ENCODE measurements at regions not wholly inside any gene's neighbourhood (a gene's known extent, or its start where the extent isn't known, plus 50 kb on each side); places are given as distances from the start of the nearest gene placed in this dataset.

GRCh38 chr22:22357024-22357883 is 112.7 kb downstream of the VPREB1 start:
- H3K27ac ChIP-seq (ENCODE audit: low read depth, low read length, poor library complexity, severe bottlenecking) = peak overlapping the region; percentile 55
- intact Hi-C loops (cut with micrococcal nuclease; ENCODE audit: unreplicated experiment) = loop anchor here (1.0 to 2.0 kb wide), 8 partner anchors 14 to 149 kb away; no protein-coding TSS in a partner anchor
- POLR2A ChIA-PET = interaction anchor here (0.7 to 1.3 kb wide), 4 partner anchors 10 to 107 kb away, joined by 3 read pairs; no protein-coding TSS in a partner anchor

DNA sequence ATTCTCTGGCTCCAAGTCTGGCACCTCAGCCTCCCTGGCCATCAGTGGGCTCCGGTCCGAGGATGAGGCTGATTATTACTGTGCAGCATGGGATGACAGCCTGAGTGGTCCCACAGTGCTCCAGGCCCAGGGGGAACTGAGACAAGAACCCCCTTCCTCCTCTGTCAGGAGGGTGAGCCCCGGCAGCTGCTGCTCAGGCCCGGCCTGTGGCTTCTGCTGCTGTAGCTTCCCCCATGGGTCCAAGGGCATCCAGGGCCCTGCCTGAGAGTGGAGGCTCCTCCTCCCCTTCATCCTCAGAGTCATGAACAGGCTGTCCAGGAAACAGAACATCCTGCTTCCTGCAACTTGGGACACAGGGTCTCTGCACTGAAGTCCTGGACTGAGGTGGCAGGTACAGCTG is 113.6 kb downstream of the VPREB1 start:
- no peaks in the 10 kb centered on the region for H4K20me1 ChIP-seq (ENCODE audit: insufficient read depth, low read length)
- H3K4me2 ChIP-seq (ENCODE audit: low read length) = peak overlapping the region; percentile 79
- no peaks in the 10 kb centered on the region for H3K9me2 ChIP-seq (ENCODE audit: insufficient read depth, low read length)
- no TSS peak for BruUV-seq (replicated peaks)
- CTCF ChIA-PET (ENCODE audit: unreplicated experiment) = interaction anchor here (0.9 to 1.7 kb wide), 3 partner anchors 12 to 22 kb away, joined by 3 to 5 read pairs (median 4); no protein-coding TSS in a partner anchor
- intact Hi-C loops (cut with micrococcal nuclease; ENCODE audit: unreplicated experiment) = no loop called here
- H3K9me3 ChIP-seq (ENCODE audit: low read length) = 0 out of 2 replicates have a peak, but pooled peaks cover 5% of the 10 kb centered on the region
- no peaks in the 10 kb centered on the region for H3K36me3 ChIP-seq (ENCODE audit: insufficient read depth, low read length)
- H2AFZ ChIP-seq (ENCODE audit: low read length) = peak overlapping the region; percentile 81; the same call in 1 of the 2 replicates
- peak overlapping the region; percentile 55 for H3K27ac ChIP-seq (ENCODE audit: low read depth, low read length, poor library complexity, severe bottlenecking)
- no peaks in the 10 kb centered on the region for H3K79me2 ChIP-seq (ENCODE audit: insufficient read depth, low read depth, low read length)
- peak; percentile 61 for DNase-seq (ENCODE audit: low spot score)
- H3K4me1 ChIP-seq (ENCODE audit: insufficient read depth, low read length, poor library complexity, severe bottlenecking) = peaks cover 53% of the 10 kb centered on the region
- no peak for TF ChIP-seq EZH2phosphoT487 (IDR thresholded peaks at IDR 0.05; ENCODE audit: borderline replicate concordance, low read depth, low read length)
- no peak overlapping the region for H3K4me3 ChIP-seq (ENCODE audit: low read depth, low read length, poor library complexity, severe bottlenecking)
- POLR2A ChIA-PET = interaction anchor here (1.1 kb wide), 1 partner anchor 20 kb away, joined by 3 read pairs; no protein-coding TSS in a partner anchor

More at GRCh38 chr22:22357024-22357883, 112.7 kb downstream of the VPREB1 start:
- Histone ChIP-seq H3K79me2 (ENCODE audit: insufficient read depth, low read depth, low read length) (no peaks in the 10 kb centered on the region), H3K36me3 (ENCODE audit: insufficient read depth, low read length) (no peaks in the 10 kb centered on the region), H2AFZ (ENCODE audit: low read length) (peak overlapping the region; percentile 81; the same call in 1 of the 2 replicates), H3K4me1 (ENCODE audit: insufficient read depth, low read length, poor library complexity, severe bottlenecking) (peaks cover 54% of the 10 kb centered on the region), H3K9me3 (ENCODE audit: low read length) (0 out of 2 replicates have a peak, but pooled peaks cover 5% of the 10 kb centered on the region), H4K20me1 (ENCODE audit: insufficient read depth, low read length) (no peaks in the 10 kb centered on the region), H3K9me2 (ENCODE audit: insufficient read depth, low read length) (no peaks in the 10 kb centered on the region), H3K4me3 (ENCODE audit: low read depth, low read length, poor library complexity, severe bottlenecking) (peak overlapping the region; percentile 53), H3K4me2 (ENCODE audit: low read length) (peak overlapping the region; percentile 79)
- no TSS peak for BruUV-seq (replicated peaks)
- CTCF ChIA-PET (ENCODE audit: unreplicated experiment) = interaction anchor here (0.5 to 1.7 kb wide), 7 partner anchors 13 to 259 kb away, joined by 3 to 5 read pairs (median 4); no protein-coding TSS in a partner anchor
- peak; percentile 85 for TF ChIP-seq CTCF (conservative IDR thresholded peaks at IDR 0.05; ENCODE audit: low read length)
- no peak for TF ChIP-seq EZH2phosphoT487 (IDR thresholded peaks at IDR 0.05; ENCODE audit: borderline replicate concordance, low read depth, low read length)
- DNase-seq (ENCODE audit: low spot score) = peak; percentile 97

- no TSS peak for BruUV-seq (replicated peaks)
- Histone ChIP-seq H3K79me2 (ENCODE audit: insufficient read depth, low read depth, low read length) (no peaks in the 10 kb centered on the region), H3K4me1 (ENCODE audit: insufficient read depth, low read length, poor library complexity, severe bottlenecking) (peaks cover 53% of the 10 kb centered on the region), H4K20me1 (ENCODE audit: insufficient read depth, low read length) (no peaks in the 10 kb centered on the region), H3K4me2 (ENCODE audit: low read length) (peak overlapping the region; percentile 79; the same call in 1 of the 2 replicates), H3K9me3 (ENCODE audit: low read length) (0 out of 2 replicates have a peak, but pooled peaks cover 5% of the 10 kb centered on the region), H3K36me3 (ENCODE audit: insufficient read depth, low read length) (no peaks in the 10 kb centered on the region), H3K9me2 (ENCODE audit: insufficient read depth, low read length) (no peaks in the 10 kb centered on the region), H3K27ac (ENCODE audit: low read depth, low read length, poor library complexity, severe bottlenecking) (peak overlapping the region; percentile 55), H3K4me3 (ENCODE audit: low read depth, low read length, poor library complexity, severe bottlenecking) (no peak overlapping the region), H2AFZ (ENCODE audit: low read length) (peak overlapping the region; percentile 81; the same call in 1 of the 2 replicates)
- no peak for DNase-seq (ENCODE audit: low spot score)
- intact Hi-C loops (cut with micrococcal nuclease; ENCODE audit: unreplicated experiment) = no loop called here
- POLR2A ChIA-PET = no interaction called here
- no peak for TF ChIP-seq EZH2phosphoT487 (IDR thresholded peaks at IDR 0.05; ENCODE audit: borderline replicate concordance, low read depth, low read length)
- TF ChIP-seq CTCF (conservative IDR thresholded peaks at IDR 0.05; ENCODE audit: low read length) = no peak
- CTCF ChIA-PET (ENCODE audit: unreplicated experiment) = interaction anchor here (1.7 kb wide), 1 partner anchor 22 kb away, joined by 5 read pairs; no protein-coding TSS in a partner anchor
Observed at GRCh38 chr22:22358686-22359085, 114.1 kb downstream of the VPREB1 start.
